HCT116 (cell line): ENCODE measurements at regions not wholly inside any gene's neighbourhood (a gene's known extent, or its start where the extent isn't known, plus 50 kb on each side); places are given as distances from the start of the nearest gene placed in this dataset.

ENCODE experiments used
- ELF1 ChIP-seq: IDR thresholded peaks from 2 replicates; pipeline ENCODE4 v1.6.1; 2012; ENCODE audit warnings: low read depth, borderline replicate concordance
- EZH2phosphoT487 ChIP-seq: fragments of 200-600 bp; IDR thresholded peaks from 2 replicates; pipeline ENCODE4 v1.6.1; 2018; ENCODE audit warnings: antibody characterized with exemption, borderline replicate concordance
- JUND ChIP-seq: IDR thresholded peaks from 2 replicates; pipeline ENCODE4 v1.6.1; 2012
- POLR2A ChIP-seq: IDR thresholded peaks from 2 replicates; pipeline ENCODE4 v1.7.0; 2011; ENCODE audit warnings: borderline replicate concordance; ENCODE audit not compliant: insufficient read depth, insufficient read length; ENCODE audit errors: extremely low read depth
- POLR2AphosphoS5 ChIP-seq: IDR thresholded peaks from 2 replicates; pipeline ENCODE4 v1.6.1; 2011; ENCODE audit warnings: mild to moderate bottlenecking, low read depth, low read length, moderate library complexity
- TF ChIP-seq, protein P1 (sequence below), 3 experiments: fragments of 200-600 bp in 1 of 3; sonication (generic) in 1 of 3; IDR thresholded peaks in 2 of 3; conservative IDR thresholded peaks in 1 of 3; 2 replicates each; pipeline ENCODE4 v1.5.1; 2012 to 2017; ENCODE audit warnings: low read depth in 2 of 3, low read length in 2 of 3, antibody characterized with exemption in 1 of 3, borderline replicate concordance in 1 of 3, control low read depth in 1 of 3, mild to moderate bottlenecking in 1 of 3, mixed read lengths in 1 of 3, mixed run types in 1 of 3, moderate library complexity in 1 of 3; ENCODE audit not compliant: insufficient read depth in 1 of 3
- TF ChIP-seq, protein P2 (sequence below): IDR thresholded peaks from 2 replicates; pipeline ENCODE4 v1.6.1; 2012

DNA sequence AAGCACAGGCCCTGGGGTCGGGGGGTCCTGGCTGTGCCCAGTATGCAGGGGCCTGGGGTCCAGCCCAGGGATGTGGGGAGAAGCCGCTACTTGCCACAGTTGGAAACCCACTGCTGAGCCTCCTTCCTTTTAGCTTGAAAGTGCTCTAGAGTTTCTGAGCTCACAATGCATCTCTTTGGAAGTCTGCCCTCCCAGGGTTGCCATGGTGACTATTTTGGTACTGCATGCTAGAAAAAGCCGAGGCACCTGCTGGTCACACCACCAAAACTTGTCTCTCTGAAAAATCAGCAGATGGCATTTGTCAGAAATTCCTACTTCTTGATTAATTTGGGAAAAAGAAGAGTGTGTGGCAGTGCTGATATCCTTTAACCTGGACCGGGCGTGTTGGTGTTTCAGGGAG is 151.8 kb downstream of the SEC61B start:
- TF ChIP-seq, protein P1, sequence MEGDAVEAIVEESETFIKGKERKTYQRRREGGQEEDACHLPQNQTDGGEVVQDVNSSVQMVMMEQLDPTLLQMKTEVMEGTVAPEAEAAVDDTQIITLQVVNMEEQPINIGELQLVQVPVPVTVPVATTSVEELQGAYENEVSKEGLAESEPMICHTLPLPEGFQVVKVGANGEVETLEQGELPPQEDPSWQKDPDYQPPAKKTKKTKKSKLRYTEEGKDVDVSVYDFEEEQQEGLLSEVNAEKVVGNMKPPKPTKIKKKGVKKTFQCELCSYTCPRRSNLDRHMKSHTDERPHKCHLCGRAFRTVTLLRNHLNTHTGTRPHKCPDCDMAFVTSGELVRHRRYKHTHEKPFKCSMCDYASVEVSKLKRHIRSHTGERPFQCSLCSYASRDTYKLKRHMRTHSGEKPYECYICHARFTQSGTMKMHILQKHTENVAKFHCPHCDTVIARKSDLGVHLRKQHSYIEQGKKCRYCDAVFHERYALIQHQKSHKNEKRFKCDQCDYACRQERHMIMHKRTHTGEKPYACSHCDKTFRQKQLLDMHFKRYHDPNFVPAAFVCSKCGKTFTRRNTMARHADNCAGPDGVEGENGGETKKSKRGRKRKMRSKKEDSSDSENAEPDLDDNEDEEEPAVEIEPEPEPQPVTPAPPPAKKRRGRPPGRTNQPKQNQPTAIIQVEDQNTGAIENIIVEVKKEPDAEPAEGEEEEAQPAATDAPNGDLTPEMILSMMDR (IDR thresholded peaks at IDR 0.05 in 2 of 3, conservative IDR thresholded peaks at IDR 0.05 in 1 of 3; ENCODE audit: borderline replicate concordance in 1 of 3, insufficient read depth in 1 of 3, low read depth in 2 of 3, low read length in 2 of 3) = no peak
- TF ChIP-seq POLR2AphosphoS5 (no peak), POLR2A (no peak), EZH2phosphoT487 (no peak), JUND (no peak), ELF1 (no peak)
- TF ChIP-seq, protein P2, sequence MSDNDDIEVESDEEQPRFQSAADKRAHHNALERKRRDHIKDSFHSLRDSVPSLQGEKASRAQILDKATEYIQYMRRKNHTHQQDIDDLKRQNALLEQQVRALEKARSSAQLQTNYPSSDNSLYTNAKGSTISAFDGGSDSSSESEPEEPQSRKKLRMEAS = no peak
